ENCODE measurements at regions not wholly inside any gene's neighbourhood (a gene's known extent, or its start where the extent isn't known, plus 50 kb on each side); places are given as distances from the start of the nearest gene placed in this dataset.

- Mint-ChIP-seq H3K9me3 (no peaks in the 10 kb centered on the region), H3K4me1 (ENCODE audit: low read depth) (no peaks in the 10 kb centered on the region), H3K4me3 (no peak overlapping the region), H3K27me3 (no peaks in the 10 kb centered on the region), H3K36me3 (ENCODE audit: low read depth) (no peaks in the 10 kb centered on the region), H3K27ac (no peak overlapping the region)
- intact Hi-C loops (cut with micrococcal nuclease): no loop called here
Measured at GRCh38 chr11:134486106-134486505, 74.1 kb upstream of the B3GAT1 start.

DNA sequence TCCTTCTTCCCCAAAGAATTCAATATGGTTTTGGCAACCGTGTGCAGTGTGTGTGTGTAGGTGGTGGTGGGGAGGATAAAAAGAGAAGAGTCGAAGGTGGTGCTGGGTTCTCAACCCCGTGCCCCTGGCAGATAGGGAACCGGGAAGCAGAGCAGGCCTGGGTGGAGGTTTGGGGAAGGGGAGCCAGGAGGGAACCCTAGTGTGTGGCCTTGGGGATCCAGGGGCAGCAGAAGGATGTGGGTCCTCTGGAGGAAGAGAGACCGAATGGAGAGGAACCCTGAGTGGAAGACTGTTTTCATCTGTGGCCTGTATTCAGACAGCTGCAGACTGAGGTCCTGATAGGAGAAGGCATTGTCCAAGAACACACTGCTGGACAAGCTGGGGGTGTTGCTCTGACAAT is 73.3 kb upstream of the B3GAT1 start:
- Mint-ChIP-seq H3K27ac (no peak overlapping the region), H3K27me3 (no peaks in the 10 kb centered on the region), H3K4me1 (ENCODE audit: low read depth) (no peaks in the 10 kb centered on the region), H3K4me3 (no peak overlapping the region), H3K36me3 (ENCODE audit: low read depth) (no peaks in the 10 kb centered on the region), H3K9me3 (no peaks in the 10 kb centered on the region)
- intact Hi-C loops (cut with micrococcal nuclease): no loop called here

- Mint-ChIP-seq H3K27ac (no peak overlapping the region), H3K36me3 (ENCODE audit: low read depth) (no peaks in the 10 kb centered on the region), H3K9me3 (no peaks in the 10 kb centered on the region), H3K4me1 (ENCODE audit: low read depth) (no peaks in the 10 kb centered on the region), H3K27me3 (no peaks in the 10 kb centered on the region), H3K4me3 (no peak overlapping the region)
- intact Hi-C loops (cut with micrococcal nuclease): no loop called here
Measured at GRCh38 chr11:134483857-134484256, 71.8 kb upstream of the B3GAT1 start.

DNA sequence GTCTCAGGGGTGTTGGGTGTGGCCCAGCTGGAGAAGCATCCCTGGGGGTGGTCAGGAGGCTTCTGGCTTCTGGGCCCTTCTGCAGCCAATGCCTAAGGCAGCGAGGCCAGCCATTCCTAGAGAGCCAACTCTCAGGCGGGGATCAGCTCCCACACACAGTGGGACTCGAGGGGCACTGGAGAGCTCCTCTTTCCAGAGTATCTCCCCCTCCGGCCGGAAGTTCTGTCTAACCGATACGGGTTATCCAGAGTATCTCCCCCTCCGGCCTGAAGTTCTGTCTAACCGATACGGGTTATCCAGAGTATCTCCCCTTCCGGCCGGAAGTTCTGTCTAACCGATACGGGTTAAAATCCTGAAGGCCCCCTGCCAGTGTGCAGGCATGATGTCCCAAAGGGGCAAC is 71.2 kb upstream of the B3GAT1 start:
- no peaks in the 10 kb centered on the region for H3K27me3 Mint-ChIP-seq
- H3K36me3 Mint-ChIP-seq (ENCODE audit: low read depth): no peaks in the 10 kb centered on the region
- no peaks in the 10 kb centered on the region for H3K9me3 Mint-ChIP-seq
- H3K27ac Mint-ChIP-seq: no peak overlapping the region
- no peaks in the 10 kb centered on the region for H3K4me1 Mint-ChIP-seq (ENCODE audit: low read depth)
- intact Hi-C loops (cut with micrococcal nuclease): no loop called here
- no peak overlapping the region for H3K4me3 Mint-ChIP-seq

GRCh38 chr11:134482865-134483264 is 70.8 kb upstream of the B3GAT1 start:
- H3K27ac Mint-ChIP-seq: no peak overlapping the region
- intact Hi-C loops (cut with micrococcal nuclease): no loop called here
- no peaks in the 10 kb centered on the region for H3K4me1 Mint-ChIP-seq (ENCODE audit: low read depth)
- H3K27me3 Mint-ChIP-seq: no peaks in the 10 kb centered on the region
- no peaks in the 10 kb centered on the region for H3K9me3 Mint-ChIP-seq
- no peaks in the 10 kb centered on the region for H3K36me3 Mint-ChIP-seq (ENCODE audit: low read depth)
- H3K4me3 Mint-ChIP-seq: no peak overlapping the region

GRCh38 chr11:134481933-134482527 is 70.0 kb upstream of the B3GAT1 start:
- H3K27me3 Mint-ChIP-seq: no peaks in the 10 kb centered on the region
- H3K9me3 Mint-ChIP-seq: no peaks in the 10 kb centered on the region
- H3K4me1 Mint-ChIP-seq (ENCODE audit: low read depth): no peaks in the 10 kb centered on the region
- intact Hi-C loops (cut with micrococcal nuclease): no loop called here
- H3K27ac Mint-ChIP-seq: no peak overlapping the region
- H3K36me3 Mint-ChIP-seq (ENCODE audit: low read depth): no peaks in the 10 kb centered on the region
- no peak overlapping the region for H3K4me3 Mint-ChIP-seq

DNA sequence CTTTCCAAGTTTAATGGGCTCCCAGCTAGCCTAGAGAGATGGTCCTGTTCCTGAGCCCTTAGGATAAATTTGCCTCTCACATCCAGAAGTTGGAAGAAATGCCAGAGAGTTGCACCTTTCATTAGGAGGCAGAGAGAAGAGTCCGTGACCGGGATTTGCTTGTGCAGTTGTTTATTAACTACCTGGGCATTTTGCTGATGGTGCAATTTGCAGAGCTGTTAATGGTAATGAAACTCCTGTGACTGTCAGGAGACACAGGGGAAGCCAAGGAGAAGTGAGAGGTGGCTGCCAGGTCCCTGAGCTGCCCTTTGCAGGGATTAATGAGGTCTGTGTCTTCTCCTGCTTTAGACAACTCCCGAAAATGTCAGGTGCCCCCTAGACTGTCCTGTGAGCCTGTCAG is 69.1 kb upstream of the B3GAT1 start:
- intact Hi-C loops (cut with micrococcal nuclease): no loop called here
- Mint-ChIP-seq H3K9me3 (no peaks in the 10 kb centered on the region), H3K27me3 (peaks cover 2% of the 10 kb centered on the region), H3K4me3 (no peak overlapping the region), H3K36me3 (ENCODE audit: low read depth) (no peaks in the 10 kb centered on the region), H3K4me1 (ENCODE audit: low read depth) (no peaks in the 10 kb centered on the region), H3K27ac (no peak overlapping the region)

GRCh38 chr11:134480136-134480712 is 68.2 kb upstream of the B3GAT1 start:
- no peaks in the 10 kb centered on the region for H3K36me3 Mint-ChIP-seq (ENCODE audit: low read depth)
- intact Hi-C loops (cut with micrococcal nuclease): no loop called here
- H3K9me3 Mint-ChIP-seq: no peaks in the 10 kb centered on the region
- no peak overlapping the region for H3K27ac Mint-ChIP-seq
- no peaks in the 10 kb centered on the region for H3K4me1 Mint-ChIP-seq (ENCODE audit: low read depth)
- peaks cover 3% of the 10 kb centered on the region for H3K27me3 Mint-ChIP-seq
- no peak overlapping the region for H3K4me3 Mint-ChIP-seq

DNA sequence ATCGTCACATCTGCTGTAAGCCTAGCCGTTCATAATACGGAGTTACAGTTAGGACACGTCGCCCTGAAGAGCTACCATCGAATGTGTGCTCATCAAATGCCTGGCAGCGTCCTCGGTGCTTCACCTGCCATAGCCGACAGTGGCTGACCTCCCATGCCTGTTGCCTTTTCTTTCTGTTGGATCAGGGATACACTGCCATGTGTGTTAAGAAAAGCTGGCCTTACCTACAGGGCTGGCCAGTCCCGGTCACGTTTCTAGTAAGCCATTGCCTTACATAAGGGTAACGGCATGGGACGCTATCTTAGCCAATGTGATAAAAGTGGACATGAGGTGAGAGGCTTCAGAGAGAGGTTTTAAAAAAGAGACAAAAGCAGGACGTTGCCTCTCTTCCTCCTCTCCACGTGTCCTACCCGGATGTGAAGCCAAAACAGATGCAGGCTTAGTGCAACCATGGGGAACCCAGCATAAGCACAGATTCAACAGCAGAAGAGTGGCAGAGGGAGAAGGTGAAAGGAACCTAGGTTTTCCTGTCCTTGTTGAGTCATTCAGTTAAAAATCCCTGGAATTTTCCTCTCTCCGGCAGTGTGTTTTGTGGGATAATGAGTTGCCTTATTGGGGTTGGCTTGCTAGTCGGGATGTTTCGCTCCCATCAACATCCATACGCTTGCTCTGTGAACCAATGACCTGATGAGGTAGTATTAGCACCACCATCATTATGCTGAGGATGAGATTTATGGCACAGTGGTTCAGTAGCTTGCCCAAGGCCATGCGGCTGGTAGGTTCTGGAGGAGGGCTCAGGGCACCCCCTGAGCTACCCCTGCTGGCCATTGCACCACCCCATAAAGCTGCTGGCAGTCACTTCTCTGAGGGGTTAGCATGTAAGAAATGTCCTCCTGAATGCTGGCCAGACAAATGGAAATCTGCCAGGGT is 67.4 kb upstream of the B3GAT1 start:
- intact Hi-C loops (cut with micrococcal nuclease): no loop called here
- no peaks in the 10 kb centered on the region for H3K4me1 Mint-ChIP-seq (ENCODE audit: low read depth)
- H3K27me3 Mint-ChIP-seq: peaks cover 3% of the 10 kb centered on the region
- no peaks in the 10 kb centered on the region for H3K36me3 Mint-ChIP-seq (ENCODE audit: low read depth)
- H3K4me3 Mint-ChIP-seq: no peak overlapping the region
- no peaks in the 10 kb centered on the region for H3K9me3 Mint-ChIP-seq
- H3K27ac Mint-ChIP-seq: no peak overlapping the region

- intact Hi-C loops (cut with micrococcal nuclease): no loop called here
- no peak overlapping the region for H3K27ac Mint-ChIP-seq
- H3K9me3 Mint-ChIP-seq: no peaks in the 10 kb centered on the region
- peaks cover 3% of the 10 kb centered on the region for H3K27me3 Mint-ChIP-seq
- H3K4me3 Mint-ChIP-seq: no peak overlapping the region
- H3K36me3 Mint-ChIP-seq (ENCODE audit: low read depth): no peaks in the 10 kb centered on the region
- H3K4me1 Mint-ChIP-seq (ENCODE audit: low read depth): no peaks in the 10 kb centered on the region
Measured at GRCh38 chr11:134478611-134479010, 66.6 kb upstream of the B3GAT1 start.

DNA sequence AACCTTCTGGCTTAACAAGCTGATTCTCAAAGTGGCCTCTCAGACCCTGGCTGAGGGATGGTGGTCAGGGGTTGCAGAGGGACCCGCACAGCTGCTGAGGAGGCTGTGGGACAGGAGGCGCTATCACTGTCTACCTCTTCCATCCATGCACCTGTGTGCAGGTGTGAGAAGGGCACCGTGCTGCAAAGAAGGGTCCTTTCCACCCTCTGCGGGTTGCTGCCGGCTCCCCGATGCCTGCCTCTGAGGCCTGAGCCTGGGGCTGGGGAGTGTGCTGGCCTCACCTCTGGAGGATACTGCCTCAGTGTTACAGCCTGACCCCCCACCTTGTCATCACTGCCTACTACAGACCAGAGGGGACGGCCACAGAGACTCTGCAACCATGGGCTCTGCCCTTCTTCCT is 66.1 kb upstream of the B3GAT1 start:
- Mint-ChIP-seq H3K27me3 (peaks cover 3% of the 10 kb centered on the region), H3K9me3 (no peaks in the 10 kb centered on the region), H3K4me3 (no peak overlapping the region), H3K36me3 (ENCODE audit: low read depth) (no peaks in the 10 kb centered on the region), H3K4me1 (ENCODE audit: low read depth) (no peaks in the 10 kb centered on the region), H3K27ac (no peak overlapping the region)
- intact Hi-C loops (cut with micrococcal nuclease): no loop called here

GRCh38 chr11:134477486-134477885 is 65.4 kb upstream of the B3GAT1 start:
- Mint-ChIP-seq H3K9me3 (no peaks in the 10 kb centered on the region), H3K4me3 (no peak overlapping the region), H3K4me1 (ENCODE audit: low read depth) (no peaks in the 10 kb centered on the region), H3K36me3 (ENCODE audit: low read depth) (no peaks in the 10 kb centered on the region), H3K27ac (no peak overlapping the region), H3K27me3 (peaks cover 3% of the 10 kb centered on the region)
- intact Hi-C loops (cut with micrococcal nuclease): no loop called here

DNA sequence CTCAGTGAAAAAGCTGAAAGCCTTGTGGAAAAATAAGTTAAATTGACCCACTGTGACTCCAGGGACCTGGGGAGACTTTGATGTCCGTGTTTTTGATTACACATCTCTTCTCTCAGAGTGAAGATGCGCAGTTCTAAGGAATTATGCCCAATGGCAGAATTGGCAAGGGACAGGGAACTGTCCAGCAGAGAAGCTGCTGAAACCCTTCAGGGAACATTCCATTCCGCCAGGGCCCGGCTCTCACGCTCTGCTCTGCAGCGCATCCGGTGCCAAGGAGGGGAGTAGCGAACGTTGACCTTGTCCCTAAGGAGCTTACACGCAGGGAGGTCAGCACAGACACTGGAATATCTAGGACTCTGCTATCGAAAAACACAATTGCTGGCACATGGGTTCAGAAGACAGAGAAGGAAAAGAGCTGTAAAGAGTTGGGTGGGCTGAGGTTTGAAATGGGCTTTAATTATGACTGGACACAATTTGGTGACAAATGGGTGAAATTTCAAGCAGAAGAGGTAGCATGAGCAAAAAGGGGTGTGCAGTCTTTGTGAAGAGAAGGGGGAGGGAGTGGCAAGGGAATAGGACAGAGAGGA is 64.5 kb upstream of the B3GAT1 start:
- H3K27me3 Mint-ChIP-seq: peaks cover 6% of the 10 kb centered on the region
- no peaks in the 10 kb centered on the region for H3K9me3 Mint-ChIP-seq
- H3K4me1 Mint-ChIP-seq (ENCODE audit: low read depth): no peaks in the 10 kb centered on the region
- H3K4me3 Mint-ChIP-seq: no peak overlapping the region
- no peaks in the 10 kb centered on the region for H3K36me3 Mint-ChIP-seq (ENCODE audit: low read depth)
- no peak overlapping the region for H3K27ac Mint-ChIP-seq
- intact Hi-C loops (cut with micrococcal nuclease): no loop called here

DNA sequence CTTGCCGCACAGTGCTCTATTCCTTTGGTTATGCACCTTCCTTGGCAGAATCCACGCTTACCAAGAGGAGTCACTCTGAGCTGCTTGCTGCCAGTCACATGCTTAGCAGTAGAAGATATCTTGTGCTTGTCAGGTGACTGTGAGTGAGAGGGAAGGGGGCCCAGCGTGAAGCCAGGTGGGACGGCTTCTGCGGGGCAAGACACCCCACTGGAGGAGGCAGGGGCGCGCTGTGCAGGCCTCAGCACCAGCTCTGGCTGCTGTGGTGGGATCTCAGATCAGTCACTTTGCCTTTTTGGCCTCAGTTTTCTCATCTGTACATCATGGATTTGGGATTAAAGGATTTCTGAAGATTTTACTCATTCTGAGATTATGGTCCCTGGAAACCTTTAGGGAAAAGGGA is 63.9 kb upstream of the B3GAT1 start:
- intact Hi-C loops (cut with micrococcal nuclease): no loop called here

More for the DNA sequence above, 63.9 kb upstream of the B3GAT1 start:
- Mint-ChIP-seq H3K9me3 (no peaks in the 10 kb centered on the region), H3K27me3 (peaks cover 11% of the 10 kb centered on the region), H3K36me3 (ENCODE audit: low read depth) (no peaks in the 10 kb centered on the region), H3K27ac (no peak overlapping the region), H3K4me1 (ENCODE audit: low read depth) (no peaks in the 10 kb centered on the region), H3K4me3 (no peak overlapping the region)

Measured in dendritic cell treated with granulocyte-macrophage colony-stimulating factor and Interleukin-4, amounts not matched to agents 40 ng/mL and 50 ng/mL, for 4 days (primary cell).